CD14-positive monocyte (primary cell): ENCODE measurements at regions not wholly inside any gene's neighbourhood (a gene's known extent, or its start where the extent isn't known, plus 50 kb on each side); places are given as distances from the start of the nearest gene placed in this dataset.

Experiments
- DNase-seq, 3 donors: peaks; one replicate each; pipeline ENCODE4 v3.0.0-alpha.2; 2011 to 2022
- H2AFZ ChIP-seq: 2 replicates; pipeline ENCODE4 v1.6.0; 2012; ENCODE audit warnings: mild to moderate bottlenecking, low read depth, low read length, inconsistent platforms; ENCODE audit not compliant: insufficient read depth, poor library complexity, severe bottlenecking
- H3K27ac ChIP-seq, 2 donors: 1 replicate in 1 of 2; 2 replicates in 1 of 2; pipeline ENCODE4 v1.5.1; 2012 to 2013; ENCODE audit warnings: low read length in 2 of 2, control low read depth in 1 of 2, inconsistent platforms in 1 of 2, low read depth in 1 of 2, mild to moderate bottlenecking in 1 of 2
- H3K27me3 ChIP-seq, 2 donors: one replicate each; pipeline versions ENCODE4 v1.6.0 to v1.6.1; 2011 to 2013; ENCODE audit warnings: low read length in 2 of 2; ENCODE audit not compliant: control insufficient read depth in 2 of 2, insufficient read depth in 2 of 2
- H3K36me3 ChIP-seq, 2 donors: replicated peaks in 1 of 2; 1 replicate in 1 of 2; 2 replicates in 1 of 2; pipeline versions ENCODE4 v1.5.1 to v1.6.1; 2012 to 2013; ENCODE audit warnings: low read length in 2 of 2, control low read depth in 1 of 2, inconsistent platforms in 1 of 2, mild to moderate bottlenecking in 1 of 2; ENCODE audit not compliant: insufficient read depth in 2 of 2, control insufficient read depth in 1 of 2
- H3K4me1 ChIP-seq, 2 donors: 1 replicate in 1 of 2; 2 replicates in 1 of 2; pipeline versions ENCODE4 v1.5.1 to v1.6.1; 2012 to 2013; ENCODE audit warnings: low read length in 2 of 2, control low read depth in 1 of 2, inconsistent platforms in 1 of 2, mild to moderate bottlenecking in 1 of 2, moderate library complexity in 1 of 2; ENCODE audit not compliant: insufficient read depth in 2 of 2, control insufficient read depth in 1 of 2
- H3K4me2 ChIP-seq: replicated peaks from 2 replicates; pipeline ENCODE3; 2012; ENCODE audit warnings: low read length, moderate library complexity, mild to moderate bottlenecking; ENCODE audit not compliant: poor library complexity, severe bottlenecking; ENCODE audit errors: extremely low read depth
- H3K4me3 ChIP-seq, 3 experiments: fragments of 200-600 bp in 1 of 3; sonication (generic) in 1 of 3; replicated peaks in 1 of 3; 1 replicate in 2 of 3; 2 replicates in 1 of 3; pipeline ENCODE4 v1.5.1; 2011 to 2013; ENCODE audit warnings: low read length in 3 of 3, mild to moderate bottlenecking in 3 of 3, control low read depth in 2 of 3, low read depth in 2 of 3, inconsistent platforms in 1 of 3, moderate library complexity in 1 of 3
- H3K79me2 ChIP-seq: 2 replicates; pipeline ENCODE4 v1.6.0; 2012; ENCODE audit warnings: mild to moderate bottlenecking, control low read depth, inconsistent platforms, low read length, moderate library complexity; ENCODE audit not compliant: insufficient read depth
- H3K9ac ChIP-seq: 2 replicates; pipeline ENCODE4 v1.6.0; 2017; ENCODE audit warnings: low read length, mild to moderate bottlenecking; ENCODE audit not compliant: insufficient read depth, poor library complexity, severe bottlenecking
- H3K9me3 ChIP-seq, 2 donors: replicated peaks in 1 of 2; 1 replicate in 1 of 2; 2 replicates in 1 of 2; pipeline versions ENCODE4 v1.5.1 to v1.6.1; 2012 to 2013; ENCODE audit warnings: low read length in 2 of 2, control low read depth in 1 of 2; ENCODE audit not compliant: control insufficient read depth in 1 of 2, insufficient read depth in 1 of 2
- H4K20me1 ChIP-seq: 2 replicates; pipeline ENCODE4 v1.6.0; 2012; ENCODE audit warnings: mild to moderate bottlenecking, low read length, control low read depth, moderate library complexity; ENCODE audit not compliant: insufficient read depth
- H3K27ac Mint-ChIP-seq, 7 donors: one replicate each; pipeline ENCODE4 v1.8.0; 2020; ENCODE audit warnings: mild to moderate bottlenecking in 7 of 7, mixed read lengths in 7 of 7, moderate library complexity in 6 of 7, inconsistent platforms in 2 of 7
- H3K27me3 Mint-ChIP-seq, 3 donors: one replicate each; pipeline ENCODE4 v1.8.0; 2021 to 2022; ENCODE audit warnings: low read depth in 3 of 3, mild to moderate bottlenecking in 3 of 3, mixed read lengths in 3 of 3, moderate library complexity in 3 of 3, inconsistent platforms in 1 of 3
- H3K36me3 Mint-ChIP-seq, 2 donors: one replicate each; pipeline ENCODE4 v1.8.0; 2020; ENCODE audit warnings: mixed read lengths in 2 of 2, inconsistent platforms in 1 of 2, mild to moderate bottlenecking in 1 of 2
- H3K4me1 Mint-ChIP-seq: one replicate; pipeline ENCODE4 v1.8.0; 2020; ENCODE audit warnings: mild to moderate bottlenecking, mixed read lengths
- H3K4me3 Mint-ChIP-seq, 2 donors: one replicate each; pipeline ENCODE4 v1.8.0; 2020; ENCODE audit warnings: mild to moderate bottlenecking in 2 of 2, mixed read lengths in 2 of 2, moderate library complexity in 1 of 2
- H3K9me3 Mint-ChIP-seq, 7 donors: one replicate each; pipeline ENCODE4 v1.8.0; 2020 to 2022; ENCODE audit warnings: mixed read lengths in 7 of 7, mild to moderate bottlenecking in 6 of 7, moderate library complexity in 6 of 7, inconsistent platforms in 2 of 7
- CTCF ChIP-seq: fragments of 200-600 bp; IDR thresholded peaks from one replicate; pipeline ENCODE4 v1.8.0; 2022; ENCODE audit warnings: antibody characterized with exemption, mild to moderate bottlenecking
- WGBS: methylation state at CpG from one replicate; pipeline ENCODE4 v1.1.5; 2013; ENCODE audit warnings: missing lambda C conversion rate; ENCODE audit not compliant: insufficient coverage; 5-methylcytosine and 5-hydroxymethylcytosine counted together
- intact Hi-C, 2 donors: fragments of 100-400 bp; cut with micrococcal nuclease; formaldehyde crosslinking; loops; one replicate each; pipeline versions ENCODE4 v1.15.0 to v1.15.1; 2023

- Histone ChIP-seq H3K27me3 (no peaks in the 10 kb centered on the region), H2AFZ (no peak overlapping the region), H3K9ac (no peak overlapping the region), H3K36me3 (no peaks in the 10 kb centered on the region), H3K9me3 (no peaks in the 10 kb centered on the region), H3K4me3 (no peak overlapping the region), H4K20me1 (no peaks in the 10 kb centered on the region), H3K79me2 (no peaks in the 10 kb centered on the region), H3K27ac (no peak overlapping the region), H3K4me2 (no peak overlapping the region), H3K4me1 (no peaks in the 10 kb centered on the region)
- Mint-ChIP-seq H3K4me3 (no peak overlapping the region), H3K9me3 (peaks cover 0 to 7% (median 3%) of the 10 kb centered on the region in 7 donors), H3K36me3 (no peaks in the 10 kb centered on the region), H3K27me3 (no peaks in the 10 kb centered on the region), H3K27ac (no peak overlapping the region), H3K4me1 (no peaks in the 10 kb centered on the region)
- DNase-seq: no peak
- intact Hi-C loops: no loop called here
- TF ChIP-seq CTCF: no peak
- WGBS: no CpG with 5 or more reads among the region's 3 CpGs
Observed at GRCh38 chr5:101136454-101136853, 233.4 kb upstream of the ST8SIA4 start.

- peaks cover 0 to 1% (median 0%) of the 10 kb centered on the region in 3 donors for H3K27me3 Mint-ChIP-seq
- no peaks in the 10 kb centered on the region for H3K79me2 ChIP-seq
- H3K27me3 ChIP-seq: no peaks in the 10 kb centered on the region
- no peak for DNase-seq
- peaks cover 0 to 8% of the 10 kb centered on the region in 2 donors for H3K9me3 ChIP-seq
- H3K9ac ChIP-seq: no peak overlapping the region
- no CpG with 5 or more reads among the region's 2 CpGs for WGBS
- H4K20me1 ChIP-seq: no peaks in the 10 kb centered on the region
- H3K9me3 Mint-ChIP-seq: peaks cover 0 to 6% (median 0%) of the 10 kb centered on the region in 7 donors
- no peak overlapping the region for H3K4me2 ChIP-seq
- H3K27ac Mint-ChIP-seq: no peak overlapping the region
- H3K27ac ChIP-seq: no peak overlapping the region
- no peaks in the 10 kb centered on the region for H3K36me3 Mint-ChIP-seq
- H2AFZ ChIP-seq: no peak overlapping the region
- no peaks in the 10 kb centered on the region for H3K36me3 ChIP-seq
- H3K4me3 ChIP-seq: no peak overlapping the region
- H3K4me1 Mint-ChIP-seq: no peaks in the 10 kb centered on the region
- intact Hi-C loops: no loop called here
- no peak for TF ChIP-seq CTCF
- H3K4me3 Mint-ChIP-seq: no peak overlapping the region
- no peaks in the 10 kb centered on the region for H3K4me1 ChIP-seq
Observed at GRCh38 chr5:101123363-101123762, 220.3 kb upstream of the ST8SIA4 start.
